A673 (cell line): ENCODE measurements at regions not wholly inside any gene's neighbourhood (a gene's known extent, or its start where the extent isn't known, plus 50 kb on each side); places are given as distances from the start of the nearest gene placed in this dataset.

Source experiments
- BruUV-seq: library from RNA; stranded (reverse); fragments of 400-500 nt; replicated peaks from 2 replicates; lab custom pipeline; 2021; lab: Mats Ljungman, UMichigan
- CTCF ChIA-PET: fragments of 300-600 bp; sonication (Branson Sonifier 250); formaldehyde crosslinking; loops from one replicate; lab custom pipeline; 2022; ENCODE audit warnings: antibody characterized with exemption; lab: Charles Lee
- POLR2A ChIA-PET: fragments of 300-600 bp; sonication (Branson Sonifier 250); formaldehyde crosslinking; loops from one replicate; lab custom pipeline; 2022; ENCODE audit warnings: antibody characterized with exemption; ENCODE audit not compliant: low non-redundant PET; lab: Charles Lee
- DNase-seq: peaks from one replicate; pipeline ENCODE4 v3.0.0-alpha.2; 2015; ENCODE audit warnings: low spot score
- H3K27ac ChIP-seq: fragments of 200-600 bp; sonication (generic); 2 replicates; pipeline ENCODE4 v1.5.1; 2016; ENCODE audit warnings: mixed run types, low read depth, mild to moderate bottlenecking, mixed read lengths, antibody characterized with exemption, low read length; ENCODE audit not compliant: poor library complexity, severe bottlenecking
- H3K27me3 ChIP-seq: fragments of 200-600 bp; sonication (generic); replicated peaks from 2 replicates; pipeline ENCODE4 v1.6.1; 2017; ENCODE audit warnings: mixed run types, low read depth, mild to moderate bottlenecking, mixed read lengths, antibody characterized with exemption, low read length; ENCODE audit not compliant: insufficient read depth, poor library complexity
- H3K36me3 ChIP-seq: fragments of 200-600 bp; sonication (generic); 2 replicates; pipeline ENCODE4 v1.6.1; 2016; ENCODE audit warnings: mixed run types, mild to moderate bottlenecking, mixed read lengths, antibody characterized with exemption, low read length; ENCODE audit not compliant: insufficient read depth, poor library complexity, severe bottlenecking
- H3K4me1 ChIP-seq: fragments of 200-600 bp; sonication (generic); 2 replicates; pipeline ENCODE4 v1.6.1; 2017; ENCODE audit warnings: mixed run types, mild to moderate bottlenecking, mixed read lengths, antibody characterized with exemption, low read length; ENCODE audit not compliant: insufficient read depth, poor library complexity, severe bottlenecking
- H3K4me3 ChIP-seq: fragments of 200-600 bp; sonication (generic); 2 replicates; pipeline ENCODE4 v1.5.1; 2016; ENCODE audit warnings: low read depth, mixed run types, mild to moderate bottlenecking, mixed read lengths, low read length; ENCODE audit not compliant: poor library complexity, severe bottlenecking
- H3K9me3 ChIP-seq: fragments of 200-600 bp; sonication (generic); 2 replicates; pipeline ENCODE4 v1.6.1; 2016; ENCODE audit warnings: mixed run types, low read depth, mild to moderate bottlenecking, mixed read lengths, antibody characterized with exemption, low read length; ENCODE audit not compliant: poor library complexity, severe bottlenecking
- EZH2 ChIP-seq: fragments of 200-600 bp; sonication (generic); IDR thresholded peaks from 2 replicates; pipeline ENCODE4 v1.6.1; 2017; ENCODE audit warnings: borderline replicate concordance, low read depth, mild to moderate bottlenecking, mixed read lengths, antibody characterized with exemption, low read length; ENCODE audit not compliant: poor library complexity, severe bottlenecking
- intact Hi-C: fragments of 100-400 bp; cut with micrococcal nuclease; formaldehyde crosslinking; loops from one replicate; pipeline ENCODE4 v1.10.0; 2022; ENCODE audit not compliant: unreplicated experiment
- TF ChIP-seq, protein P1 (sequence below): fragments of 300-800, 200-600 bp; sonication (generic); conservative IDR thresholded peaks from 2 replicates; pipeline ENCODE4 v1.5.1; 2017; ENCODE audit warnings: low read depth, mild to moderate bottlenecking, antibody characterized with exemption, low read length, moderate library complexity, mixed read lengths

GRCh38 chr10:111875725-111876124 lies 307.8 kb downstream of the GPAM start:
- ChIA-PET POLR2A (no interaction called here), CTCF (no interaction called here)
- Histone ChIP-seq H3K36me3 (no peaks in the 10 kb centered on the region), H3K4me1 (no peaks in the 10 kb centered on the region), H3K27ac (no peak overlapping the region), H3K27me3 (peaks cover 7% of the 10 kb centered on the region), H3K4me3 (no peak overlapping the region), H3K9me3 (no peaks in the 10 kb centered on the region)
- no TSS peak for BruUV-seq
- intact Hi-C loops, result no loop called here
- DNase-seq, result no peak
- TF ChIP-seq, protein P1, sequence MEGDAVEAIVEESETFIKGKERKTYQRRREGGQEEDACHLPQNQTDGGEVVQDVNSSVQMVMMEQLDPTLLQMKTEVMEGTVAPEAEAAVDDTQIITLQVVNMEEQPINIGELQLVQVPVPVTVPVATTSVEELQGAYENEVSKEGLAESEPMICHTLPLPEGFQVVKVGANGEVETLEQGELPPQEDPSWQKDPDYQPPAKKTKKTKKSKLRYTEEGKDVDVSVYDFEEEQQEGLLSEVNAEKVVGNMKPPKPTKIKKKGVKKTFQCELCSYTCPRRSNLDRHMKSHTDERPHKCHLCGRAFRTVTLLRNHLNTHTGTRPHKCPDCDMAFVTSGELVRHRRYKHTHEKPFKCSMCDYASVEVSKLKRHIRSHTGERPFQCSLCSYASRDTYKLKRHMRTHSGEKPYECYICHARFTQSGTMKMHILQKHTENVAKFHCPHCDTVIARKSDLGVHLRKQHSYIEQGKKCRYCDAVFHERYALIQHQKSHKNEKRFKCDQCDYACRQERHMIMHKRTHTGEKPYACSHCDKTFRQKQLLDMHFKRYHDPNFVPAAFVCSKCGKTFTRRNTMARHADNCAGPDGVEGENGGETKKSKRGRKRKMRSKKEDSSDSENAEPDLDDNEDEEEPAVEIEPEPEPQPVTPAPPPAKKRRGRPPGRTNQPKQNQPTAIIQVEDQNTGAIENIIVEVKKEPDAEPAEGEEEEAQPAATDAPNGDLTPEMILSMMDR, result no peak
- no peak for TF ChIP-seq EZH2

- Histone ChIP-seq H3K27me3 (peaks cover 7% of the 10 kb centered on the region), H3K4me3 (no peak overlapping the region), H3K4me1 (no peaks in the 10 kb centered on the region), H3K27ac (no peak overlapping the region), H3K36me3 (no peaks in the 10 kb centered on the region), H3K9me3 (no peaks in the 10 kb centered on the region)
- CTCF ChIA-PET, result no interaction called here
- POLR2A ChIA-PET, result no interaction called here
- BruUV-seq, result no TSS peak
- intact Hi-C loops, result no loop called here
- TF ChIP-seq EZH2, result no peak
- TF ChIP-seq, protein P1, result no peak
- no peak for DNase-seq
Observed at GRCh38 chr10:111877258-111877657, 306.3 kb downstream of the GPAM start.

- Histone ChIP-seq H3K4me3 (no peak overlapping the region), H3K4me1 (no peaks in the 10 kb centered on the region), H3K9me3 (no peaks in the 10 kb centered on the region), H3K27ac (no peak overlapping the region), H3K27me3 (peaks cover 7% of the 10 kb centered on the region), H3K36me3 (no peaks in the 10 kb centered on the region)
- BruUV-seq, result no TSS peak
- ChIA-PET CTCF (no interaction called here), POLR2A (no interaction called here)
- no peak for DNase-seq
- intact Hi-C loops, result no loop called here
- TF ChIP-seq, protein P1, result no peak
- TF ChIP-seq EZH2, result no peak
Observed at GRCh38 chr10:111879969-111880368, 303.6 kb downstream of the GPAM start.
